SH-SY5Y (cell line): ENCODE measurements at regions not wholly inside any gene's neighbourhood (a gene's known extent, or its start where the extent isn't known, plus 50 kb on each side); places are given as distances from the start of the nearest gene placed in this dataset.

Experiments
- GATA2 ChIP-seq: IDR thresholded peaks from 2 replicates; pipeline ENCODE4 v1.6.1; 2011; ENCODE audit warnings: mild to moderate bottlenecking, low read depth, low read length
- GATA3 ChIP-seq: IDR thresholded peaks from 2 replicates; pipeline ENCODE4 v1.6.1; 2011; ENCODE audit warnings: low read depth, mild to moderate bottlenecking, low read length, moderate library complexity

- no peak for TF ChIP-seq GATA2
- no peak for TF ChIP-seq GATA3
Measured at GRCh38 chr1:14094611-14095400, 394.8 kb downstream of the PRDM2 start.
